SK-N-MC (cell line): ENCODE measurements at regions not wholly inside any gene's neighbourhood (a gene's known extent, or its start where the extent isn't known, plus 50 kb on each side); places are given as distances from the start of the nearest gene placed in this dataset.

Experiments used
- EZH2 ChIP-seq: fragments of 200-600 bp; sonication (generic); IDR thresholded peaks from one replicate; pipeline ENCODE4 v1.6.1; 2017; ENCODE audit warnings: antibody characterized with exemption
- POLR2AphosphoS5 ChIP-seq: IDR thresholded peaks from 2 replicates; pipeline ENCODE4 v1.6.1; 2012; ENCODE audit warnings: mild to moderate bottlenecking, low read depth, low read length, borderline replicate concordance

GRCh38 chr19:30202060-30202600, 170.1 kb upstream of the ZNF536 start:
- TF ChIP-seq POLR2AphosphoS5 (no peak), EZH2 (no peak)
